ENCODE measurements at regions not wholly inside any gene's neighbourhood (a gene's known extent, or its start where the extent isn't known, plus 50 kb on each side); places are given as distances from the start of the nearest gene placed in this dataset.

GRCh38 chr12:97903356-97903755 is 440.8 kb downstream of the RMST start:
- no peak overlapping the region for H3K9ac ChIP-seq (ENCODE audit: low read length)
- no peaks in the 10 kb centered on the region for H3K9me3 ChIP-seq (replicated peaks; ENCODE audit: insufficient read depth, low read length)
- H3K27ac ChIP-seq (ENCODE audit: low read length), result no peak overlapping the region
- DNase-seq, result no peak
- H3K4me1 ChIP-seq (ENCODE audit: low read length), result peaks cover 11% of the 10 kb centered on the region
- H2AFZ ChIP-seq (ENCODE audit: low read length), result no peak overlapping the region
- no peaks in the 10 kb centered on the region for H3K27me3 ChIP-seq (replicated peaks; ENCODE audit: insufficient read depth, low read length)
- H3K4me3 ChIP-seq (ENCODE audit: low read length), result no peak overlapping the region
- no peaks in the 10 kb centered on the region for H4K20me1 ChIP-seq (ENCODE audit: insufficient read depth, low read length)
- no peaks in the 10 kb centered on the region for H3K36me3 ChIP-seq (replicated peaks; ENCODE audit: insufficient read depth, low read length)
- no peaks in the 10 kb centered on the region for H3K9me2 ChIP-seq (replicated peaks; ENCODE audit: insufficient read depth, low read length)
- no peaks in the 10 kb centered on the region for H3K79me2 ChIP-seq (ENCODE audit: low read length)
- TF ChIP-seq EZH2phosphoT487 (IDR thresholded peaks at IDR 0.05; ENCODE audit: low read length), result no peak
- TF ChIP-seq EZH2 (optimal IDR thresholded peaks at IDR 0.05; ENCODE audit: low read depth, low read length), result no peak
- TF ChIP-seq CTCF (IDR thresholded peaks at IDR 0.05; ENCODE audit: low read length), result no peak
- H3F3A ChIP-seq (ENCODE audit: insufficient read depth, low read length), result no peaks in the 10 kb centered on the region
- H3K4me2 ChIP-seq (ENCODE audit: low read depth, low read length), result no peak overlapping the region

- H4K20me1 ChIP-seq (ENCODE audit: insufficient read depth, low read length), result no peaks in the 10 kb centered on the region
- no peaks in the 10 kb centered on the region for H3F3A ChIP-seq (ENCODE audit: insufficient read depth, low read length)
- no peaks in the 10 kb centered on the region for H3K36me3 ChIP-seq (replicated peaks; ENCODE audit: insufficient read depth, low read length)
- H3K27ac ChIP-seq (ENCODE audit: low read length), result no peak overlapping the region
- no peak overlapping the region for H3K9ac ChIP-seq (ENCODE audit: low read length)
- no peak overlapping the region for H2AFZ ChIP-seq (ENCODE audit: low read length)
- no peaks in the 10 kb centered on the region for H3K4me1 ChIP-seq (ENCODE audit: low read length)
- DNase-seq, result no peak
- no peaks in the 10 kb centered on the region for H3K79me2 ChIP-seq (ENCODE audit: low read length)
- no peaks in the 10 kb centered on the region for H3K27me3 ChIP-seq (replicated peaks; ENCODE audit: insufficient read depth, low read length)
- TF ChIP-seq EZH2phosphoT487 (IDR thresholded peaks at IDR 0.05; ENCODE audit: low read length) (no peak), CTCF (IDR thresholded peaks at IDR 0.05; ENCODE audit: low read length) (no peak), EZH2 (optimal IDR thresholded peaks at IDR 0.05; ENCODE audit: low read depth, low read length) (no peak)
- no peak overlapping the region for H3K4me3 ChIP-seq (ENCODE audit: low read length)
- H3K4me2 ChIP-seq (ENCODE audit: low read depth, low read length), result no peak overlapping the region
- no peaks in the 10 kb centered on the region for H3K9me3 ChIP-seq (replicated peaks; ENCODE audit: insufficient read depth, low read length)
- no peaks in the 10 kb centered on the region for H3K9me2 ChIP-seq (replicated peaks; ENCODE audit: insufficient read depth, low read length)
These were observed 444.9 kb downstream of the RMST start for GRCh38 chr12:97907504-97907903.

- no peaks in the 10 kb centered on the region for H3K79me2 ChIP-seq (ENCODE audit: low read length)
- no peak overlapping the region for H3K9ac ChIP-seq (ENCODE audit: low read length)
- H3K4me1 ChIP-seq (ENCODE audit: low read length), result no peaks in the 10 kb centered on the region
- H3K27ac ChIP-seq (ENCODE audit: low read length), result no peak overlapping the region
- H3K27me3 ChIP-seq (replicated peaks; ENCODE audit: insufficient read depth, low read length), result no peaks in the 10 kb centered on the region
- no peak for DNase-seq
- no peaks in the 10 kb centered on the region for H3K9me2 ChIP-seq (replicated peaks; ENCODE audit: insufficient read depth, low read length)
- H3K4me2 ChIP-seq (ENCODE audit: low read depth, low read length), result no peak overlapping the region
- no peaks in the 10 kb centered on the region for H4K20me1 ChIP-seq (ENCODE audit: insufficient read depth, low read length)
- H3K9me3 ChIP-seq (replicated peaks; ENCODE audit: insufficient read depth, low read length), result no peaks in the 10 kb centered on the region
- no peaks in the 10 kb centered on the region for H3F3A ChIP-seq (ENCODE audit: insufficient read depth, low read length)
- TF ChIP-seq EZH2phosphoT487 (IDR thresholded peaks at IDR 0.05; ENCODE audit: low read length), result no peak
- no peak for TF ChIP-seq CTCF (IDR thresholded peaks at IDR 0.05; ENCODE audit: low read length)
- no peaks in the 10 kb centered on the region for H3K36me3 ChIP-seq (replicated peaks; ENCODE audit: insufficient read depth, low read length)
- H3K4me3 ChIP-seq (ENCODE audit: low read length), result no peak overlapping the region
- no peak overlapping the region for H2AFZ ChIP-seq (ENCODE audit: low read length)
These were observed 448.0 kb downstream of the RMST start for GRCh38 chr12:97910559-97910958.
